HEK293T (cell line): ENCODE measurements at regions not wholly inside any gene's neighbourhood (a gene's known extent, or its start where the extent isn't known, plus 50 kb on each side); places are given as distances from the start of the nearest gene placed in this dataset.
"Not testable (repeated sequence)": the region's sequence is repeated elsewhere in the genome, so short reads cannot be mapped to it uniquely, and the experiment has no call there.

Experiments used
- CTCF ChIA-PET: fragments of 350-600 bp; formaldehyde crosslinking; extraction: SDS; loops from one replicate; lab custom pipeline; 2021; ENCODE audit warnings: antibody characterized with exemption, inconsistent platforms; lab: Yijun Ruan, JAX
- POLR2A ChIA-PET: fragments of 350-600 bp; formaldehyde crosslinking; extraction: SDS; loops from one replicate; lab custom pipeline; 2020; ENCODE audit warnings: antibody characterized with exemption, inconsistent platforms; lab: Yijun Ruan, JAX
- DNase-seq: peaks from one replicate; pipeline ENCODE4 v3.0.0; 2012; ENCODE audit warnings: mixed read lengths; ENCODE audit errors: extremely low spot score
- ARNT ChIP-seq: fragments of 450-650 bp; IDR thresholded peaks from 2 replicates; pipeline ENCODE4 v1.6.1; 2017; ENCODE audit warnings: mild to moderate bottlenecking
- BHLHE40 ChIP-seq: fragments of 450-650 bp; IDR thresholded peaks from 2 replicates; pipeline ENCODE4 v1.6.1; 2016; ENCODE audit warnings: mild to moderate bottlenecking, moderate library complexity, borderline replicate concordance
- CTBP1 ChIP-seq: fragments of 450-650 bp; IDR thresholded peaks from 2 replicates; pipeline ENCODE4 v1.6.1; 2016; ENCODE audit warnings: borderline replicate concordance
- ELF4 ChIP-seq: fragments of 450-650 bp; IDR thresholded peaks from 2 replicates; pipeline ENCODE4 v1.6.1; 2017; ENCODE audit warnings: antibody characterized with exemption
- FOXA1 ChIP-seq: fragments of 450-650 bp; IDR thresholded peaks from 2 replicates; pipeline ENCODE4 v1.6.1; 2016; ENCODE audit warnings: mild to moderate bottlenecking
- FOXK2 ChIP-seq: fragments of 450-650 bp; IDR thresholded peaks from 2 replicates; pipeline ENCODE4 v1.6.1; 2016; ENCODE audit warnings: mild to moderate bottlenecking
- FOXM1 ChIP-seq: fragments of 450-650 bp; IDR thresholded peaks from 2 replicates; pipeline ENCODE4 v1.6.1; 2017; ENCODE audit warnings: mild to moderate bottlenecking, borderline replicate concordance
- HDGF ChIP-seq: fragments of 450-650 bp; IDR thresholded peaks from 2 replicates; pipeline ENCODE4 v1.6.1; 2017; ENCODE audit warnings: antibody characterized with exemption, borderline replicate concordance
- L3MBTL2 ChIP-seq: fragments of 450-650 bp; conservative IDR thresholded peaks from 2 replicates; pipeline ENCODE4 v1.6.1; 2016; ENCODE audit warnings: mild to moderate bottlenecking
- LEF1 ChIP-seq: fragments of 450-650 bp; IDR thresholded peaks from 2 replicates; pipeline ENCODE4 v1.6.1; 2017; ENCODE audit warnings: mild to moderate bottlenecking, borderline replicate concordance
- NFRKB ChIP-seq: fragments of 450-650 bp; IDR thresholded peaks from 2 replicates; pipeline ENCODE4 v1.6.1; 2016; ENCODE audit warnings: mild to moderate bottlenecking, moderate library complexity
- PKNOX1 ChIP-seq: fragments of 450-650 bp; IDR thresholded peaks from 2 replicates; pipeline ENCODE4 v1.6.1; 2016
- SP1 ChIP-seq: fragments of 450-650 bp; IDR thresholded peaks from 2 replicates; pipeline ENCODE4 v1.6.1; 2017
- SUZ12 ChIP-seq: fragments of 450-650 bp; IDR thresholded peaks from 2 replicates; pipeline ENCODE4 v1.6.1; 2016; ENCODE audit warnings: mild to moderate bottlenecking
- TARDBP ChIP-seq: fragments of 450-650 bp; IDR thresholded peaks from 2 replicates; pipeline ENCODE4 v1.6.1; 2016
- ZNF384 ChIP-seq: fragments of 450-650 bp; IDR thresholded peaks from 2 replicates; pipeline ENCODE4 v1.6.1; 2016

- TF ChIP-seq SP1 (no peak), HDGF (no peak), NFRKB (no peak), ELF4 (no peak), L3MBTL2 (no peak), ZNF384 (no peak), FOXA1 (no peak), CTBP1 (no peak), LEF1 (no peak), TARDBP (no peak), FOXM1 (no peak), PKNOX1 (no peak)
- no peak for DNase-seq
- POLR2A ChIA-PET: no interaction called here
- CTCF ChIA-PET: no interaction called here
Observed at GRCh38 chr2:154577390-154577789, 121.1 kb upstream of the KCNJ3 start.

- POLR2A ChIA-PET: no interaction called here
- CTCF ChIA-PET: no interaction called here
- TF ChIP-seq FOXK2 (no peak), ELF4 (no peak), SP1 (no peak), CTBP1 (no peak), FOXM1 (no peak), L3MBTL2 (no peak), FOXA1 (no peak), LEF1 (no peak), ZNF384 (no peak), NFRKB (no peak), HDGF (no peak), ARNT (no peak), PKNOX1 (no peak)
- no peak for DNase-seq
Observed at GRCh38 chr2:154580767-154581166, 117.7 kb upstream of the KCNJ3 start.

- CTCF ChIA-PET, DNase-seq, POLR2A ChIA-PET: not testable (repeated sequence)
Observed at GRCh38 chr2:154582694-154583093, 115.8 kb upstream of the KCNJ3 start.

- DNase-seq, CTCF ChIA-PET, POLR2A ChIA-PET: not testable (repeated sequence)
Observed at GRCh38 chr2:154583274-154583673, 115.2 kb upstream of the KCNJ3 start.

- TF ChIP-seq L3MBTL2: no peak
- POLR2A ChIA-PET: no interaction called here
- CTCF ChIA-PET: no interaction called here
- no peak for DNase-seq
Observed at GRCh38 chr2:154587739-154588138, 110.8 kb upstream of the KCNJ3 start.

GRCh38 chr2:154588838-154589237 lies 109.7 kb upstream of the KCNJ3 start:
- CTCF ChIA-PET: no interaction called here
- POLR2A ChIA-PET: no interaction called here
- DNase-seq: no peak
- TF ChIP-seq ARNT: no peak
- TF ChIP-seq L3MBTL2: no peak
- TF ChIP-seq FOXA1: no peak
- no peak for TF ChIP-seq FOXM1
- TF ChIP-seq HDGF: no peak
- no peak for TF ChIP-seq ZNF384
- no peak for TF ChIP-seq LEF1

- DNase-seq: no peak
- TF ChIP-seq ARNT: no peak
- TF ChIP-seq ZNF384: no peak
- TF ChIP-seq TARDBP: no peak
- no peak for TF ChIP-seq HDGF
- no peak for TF ChIP-seq L3MBTL2
- no peak for TF ChIP-seq FOXM1
- TF ChIP-seq ELF4: no peak
- POLR2A ChIA-PET: no interaction called here
Observed at GRCh38 chr2:154589514-154589913, 109.0 kb upstream of the KCNJ3 start.

GRCh38 chr2:154591294-154591820 lies 107.1 kb upstream of the KCNJ3 start:
- no peak for DNase-seq
- TF ChIP-seq FOXK2: no peak
- TF ChIP-seq L3MBTL2: no peak
- TF ChIP-seq NFRKB: no peak
- no peak for TF ChIP-seq HDGF
- no peak for TF ChIP-seq ARNT
- TF ChIP-seq CTBP1: no peak
- no peak for TF ChIP-seq FOXM1
- no peak for TF ChIP-seq FOXA1
- TF ChIP-seq SUZ12: no peak
- TF ChIP-seq SP1: no peak
- TF ChIP-seq LEF1: no peak
- TF ChIP-seq ZNF384: no peak
- no peak for TF ChIP-seq TARDBP
- no peak for TF ChIP-seq ELF4
- TF ChIP-seq PKNOX1: no peak
- TF ChIP-seq BHLHE40: no peak
- POLR2A ChIA-PET: no interaction called here
- CTCF ChIA-PET: no interaction called here

More at GRCh38 chr2:154589514-154589913, 109.0 kb upstream of the KCNJ3 start:
- CTCF ChIA-PET: no interaction called here
